NCI-H1092 treated with DMSO at 0.1 percent for 48 hours (cell line): ENCODE measurements at regions not wholly inside any gene's neighbourhood (a gene's known extent, or its start where the extent isn't known, plus 50 kb on each side); places are given as distances from the start of the nearest gene placed in this dataset.
"Not testable (repeated sequence)": the region's sequence is repeated elsewhere in the genome, so short reads cannot be mapped to it uniquely, and the experiment has no call there.

Experiments used
- DNase-seq: peaks from one replicate; lab custom pipeline; 2025; lab: John Stamatoyannopoulos, UW

- no peak for DNase-seq
These were observed 121.2 kb downstream of the FSCB start for GRCh38 chr14:44385906-44386305.

GRCh38 chr14:44385296-44385695 lies 121.8 kb downstream of the FSCB start:
- not testable (repeated sequence) for DNase-seq

- not testable (repeated sequence) for DNase-seq
These were observed 122.3 kb downstream of the FSCB start for GRCh38 chr14:44384601-44385293.

GRCh38 chr14:44384093-44384492 lies 123.0 kb downstream of the FSCB start:
- DNase-seq, result no peak

- no peak for DNase-seq
These were observed 123.4 kb downstream of the FSCB start for GRCh38 chr14:44383636-44384035.

- DNase-seq, result no peak
These were observed 127.6 kb downstream of the FSCB start for GRCh38 chr14:44379292-44379977.

GRCh38 chr14:44374906-44375305 lies 132.2 kb downstream of the FSCB start:
- DNase-seq, result no peak

GRCh38 chr14:44372807-44373489 lies 134.1 kb downstream of the FSCB start:
- no peak for DNase-seq

- no peak for DNase-seq
These were observed 134.9 kb downstream of the FSCB start for GRCh38 chr14:44372231-44372630.

- no peak for DNase-seq
These were observed 136.4 kb downstream of the FSCB start for GRCh38 chr14:44370727-44371126.

- peak; percentile 87 for DNase-seq
These were observed 137.5 kb downstream of the FSCB start for GRCh38 chr14:44369401-44370123.

GRCh38 chr14:44361083-44361482 lies 146.0 kb downstream of the FSCB start:
- no peak for DNase-seq

- DNase-seq, result no peak
These were observed 153.3 kb downstream of the FSCB start for GRCh38 chr14:44353805-44354204.

- no peak for DNase-seq
These were observed 154.9 kb downstream of the FSCB start for GRCh38 chr14:44352201-44352600.

- no peak for DNase-seq
These were observed 159.8 kb downstream of the FSCB start for GRCh38 chr14:44347316-44347715.

- DNase-seq, result no peak
These were observed 166.0 kb downstream of the FSCB start for GRCh38 chr14:44341116-44341515.

GRCh38 chr14:44339862-44340261 lies 167.2 kb downstream of the FSCB start:
- DNase-seq, result no peak

GRCh38 chr14:44339231-44339630 lies 167.9 kb downstream of the FSCB start:
- DNase-seq, result no peak

GRCh38 chr14:44317441-44317746 lies 189.7 kb downstream of the FSCB start:
- no peak for DNase-seq

- DNase-seq, result no peak
These were observed 190.2 kb downstream of the FSCB start for GRCh38 chr14:44316647-44317440.

- DNase-seq, result no peak
These were observed 197.8 kb downstream of the FSCB start for GRCh38 chr14:44309331-44309730.

- DNase-seq, result no peak
These were observed 206.2 kb downstream of the FSCB start for GRCh38 chr14:44300916-44301315.
